CD4-positive, alpha-beta memory T cell (primary cell): ENCODE measurements at regions not wholly inside any gene's neighbourhood (a gene's known extent, or its start where the extent isn't known, plus 50 kb on each side); places are given as distances from the start of the nearest gene placed in this dataset.

Experiments
- CTCF ChIA-PET: fragments of 350-600 bp; sonication (Branson Sonifier 250); formaldehyde crosslinking; loops from one replicate; lab custom pipeline; 2021; ENCODE audit warnings: inconsistent platforms; ENCODE audit not compliant: partially characterized antibody; lab: Charles Lee
- POLR2A ChIA-PET: fragments of 350-600 bp; sonication (Branson Sonifier 250); formaldehyde crosslinking; loops from one replicate; lab custom pipeline; 2021; ENCODE audit not compliant: partially characterized antibody; lab: Charles Lee
- DNase-seq, 5 donors: peaks; one replicate each; pipeline versions ENCODE4 v3.0.0 to v3.0.0-alpha.2; 2020 to 2022; ENCODE audit warnings: mixed read lengths in 1 of 5
- H3K27ac ChIP-seq: one replicate; pipeline ENCODE4 v1.7.0; 2013; ENCODE audit warnings: low read depth, low read length
- H3K27me3 ChIP-seq: 2 replicates; pipeline ENCODE4 v1.7.0; 2013; ENCODE audit warnings: mild to moderate bottlenecking, low read length, moderate library complexity; ENCODE audit not compliant: insufficient read depth
- H3K36me3 ChIP-seq: 2 replicates; pipeline ENCODE4 v1.7.0; 2013; ENCODE audit warnings: mild to moderate bottlenecking, low read length, moderate library complexity; ENCODE audit not compliant: insufficient read depth
- H3K4me1 ChIP-seq: 2 replicates; pipeline ENCODE4 v1.7.0; 2013; ENCODE audit warnings: mild to moderate bottlenecking, low read length, moderate library complexity; ENCODE audit not compliant: insufficient read depth
- H3K4me3 ChIP-seq, 2 donors: one replicate each; pipeline ENCODE4 v1.7.0; 2013; ENCODE audit warnings: low read length in 2 of 2, mild to moderate bottlenecking in 1 of 2
- H3K9me3 ChIP-seq, 2 donors: one replicate each; pipeline ENCODE4 v1.7.0; 2013; ENCODE audit warnings: low read length in 2 of 2, control low read depth in 1 of 2; ENCODE audit not compliant: control insufficient read depth in 1 of 2
- H3K27ac Mint-ChIP-seq, 7 donors: one replicate each; pipeline ENCODE4 v1.8.0; 2020 to 2021; ENCODE audit warnings: mixed read lengths in 7 of 7, mild to moderate bottlenecking in 6 of 7, inconsistent platforms in 3 of 7, moderate library complexity in 3 of 7
- H3K27me3 Mint-ChIP-seq, 2 donors: one replicate each; pipeline ENCODE4 v1.8.0; 2020 to 2021; ENCODE audit warnings: mixed read lengths in 2 of 2
- H3K36me3 Mint-ChIP-seq, 2 donors: one replicate each; pipeline ENCODE4 v1.8.0; 2020 to 2021; ENCODE audit warnings: mixed read lengths in 2 of 2, inconsistent platforms in 1 of 2, mild to moderate bottlenecking in 1 of 2
- H3K4me1 Mint-ChIP-seq, 4 donors: one replicate each; pipeline ENCODE4 v1.8.0; 2020 to 2021; ENCODE audit warnings: mixed read lengths in 4 of 4, mild to moderate bottlenecking in 1 of 4
- H3K4me3 Mint-ChIP-seq, 8 donors: one replicate each; pipeline ENCODE4 v1.8.0; 2020 to 2021; ENCODE audit warnings: mixed read lengths in 8 of 8, mild to moderate bottlenecking in 7 of 8, moderate library complexity in 6 of 8, inconsistent platforms in 3 of 8
- H3K9me3 Mint-ChIP-seq, 8 donors: one replicate each; pipeline ENCODE4 v1.8.0; 2020 to 2021; ENCODE audit warnings: mixed read lengths in 8 of 8, mild to moderate bottlenecking in 5 of 8, inconsistent platforms in 3 of 8, moderate library complexity in 1 of 8
- intact Hi-C: fragments of 100-400 bp; cut with micrococcal nuclease; formaldehyde crosslinking; loops from one replicate; pipeline ENCODE4 v1.15.1; 2023

GRCh38 chr9:1776668-1777067 is 238.5 kb upstream of the SMARCA2 start:
- Histone ChIP-seq H3K9me3 (no peaks in the 10 kb centered on the region), H3K27ac (no peak overlapping the region), H3K27me3 (no peaks in the 10 kb centered on the region), H3K4me1 (no peaks in the 10 kb centered on the region), H3K4me3 (no peak overlapping the region), H3K36me3 (no peaks in the 10 kb centered on the region)
- intact Hi-C loops, result no loop called here
- no peaks in the 10 kb centered on the region for H3K36me3 Mint-ChIP-seq
- no peak overlapping the region for H3K4me3 Mint-ChIP-seq
- no peak overlapping the region for H3K27ac Mint-ChIP-seq
- peaks cover 0 to 2% (median 0%) of the 10 kb centered on the region in 8 donors for H3K9me3 Mint-ChIP-seq
- ChIA-PET CTCF (no interaction called here), POLR2A (no interaction called here)
- no peak for DNase-seq
- H3K27me3 Mint-ChIP-seq, result peaks cover 1 to 3% of the 10 kb centered on the region in 2 donors
- no peaks in the 10 kb centered on the region for H3K4me1 Mint-ChIP-seq

- DNase-seq, result no peak
- no peaks in the 10 kb centered on the region for H3K4me1 ChIP-seq
- Mint-ChIP-seq H3K27me3 (peaks cover 4% of the 10 kb centered on the region in 2 donors), H3K27ac (no peak overlapping the region), H3K4me1 (no peaks in the 10 kb centered on the region), H3K36me3 (no peaks in the 10 kb centered on the region), H3K4me3 (no peak overlapping the region), H3K9me3 (no peaks in the 10 kb centered on the region)
- H3K27ac ChIP-seq, result no peak overlapping the region
- H3K36me3 ChIP-seq, result no peaks in the 10 kb centered on the region
- H3K4me3 ChIP-seq, result no peak overlapping the region
- CTCF ChIA-PET, result interaction anchor here (1.0 kb wide), 1 partner anchor 8 kb away, joined by 3 read pairs; no protein-coding TSS in a partner anchor
- no peaks in the 10 kb centered on the region for H3K27me3 ChIP-seq
- intact Hi-C loops, result no loop called here
- POLR2A ChIA-PET, result no interaction called here
- H3K9me3 ChIP-seq, result no peaks in the 10 kb centered on the region
These were observed 224.0 kb upstream of the SMARCA2 start for GRCh38 chr9:1791191-1791590.

DNA sequence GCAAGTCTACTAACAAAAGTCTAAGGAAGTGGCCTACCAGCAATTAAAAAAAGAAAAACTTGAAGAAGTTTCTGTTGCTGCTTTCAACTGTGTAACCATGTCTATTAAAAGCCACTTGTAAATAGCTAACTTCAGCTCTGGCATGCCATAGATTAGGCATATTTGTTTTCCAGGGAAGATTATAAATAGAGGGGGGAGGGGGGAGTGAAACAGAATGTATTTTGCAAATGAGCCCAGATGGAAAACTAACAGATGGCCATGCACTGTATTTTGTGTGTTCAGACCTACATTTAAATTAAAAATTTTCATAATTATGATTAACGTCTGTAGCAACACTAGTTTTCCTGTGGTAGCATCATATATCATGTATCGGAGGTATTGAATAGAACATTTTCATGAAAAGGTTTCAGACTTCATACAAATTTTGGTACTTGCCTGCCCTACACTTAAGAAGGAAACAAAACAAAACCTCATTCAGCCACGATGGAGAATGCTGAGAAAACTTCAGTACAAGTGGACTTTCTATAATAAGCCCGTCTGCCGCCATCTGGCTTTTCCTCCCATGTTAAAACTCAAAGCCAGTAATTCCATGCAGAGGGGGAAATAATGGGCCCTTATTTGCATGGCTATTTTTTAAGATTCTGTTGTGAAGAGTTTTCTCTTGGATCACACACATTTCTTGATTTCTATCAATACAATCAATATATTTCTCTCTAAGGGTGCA is 220.4 kb upstream of the SMARCA2 start:
- Mint-ChIP-seq H3K4me1 (no peaks in the 10 kb centered on the region), H3K27me3 (peaks cover 0 to 4% of the 10 kb centered on the region in 2 donors), H3K36me3 (no peaks in the 10 kb centered on the region), H3K9me3 (no peaks in the 10 kb centered on the region), H3K27ac (no peak overlapping the region), H3K4me3 (no peak overlapping the region)
- Histone ChIP-seq H3K4me3 (no peak overlapping the region), H3K4me1 (no peaks in the 10 kb centered on the region), H3K27me3 (no peaks in the 10 kb centered on the region), H3K36me3 (no peaks in the 10 kb centered on the region), H3K9me3 (no peaks in the 10 kb centered on the region), H3K27ac (no peak overlapping the region)
- CTCF ChIA-PET, result no interaction called here
- no peak for DNase-seq
- intact Hi-C loops, result no loop called here
- POLR2A ChIA-PET, result no interaction called here

GRCh38 chr9:1804128-1804865 is 210.8 kb upstream of the SMARCA2 start:
- Histone ChIP-seq H3K9me3 (no peaks in the 10 kb centered on the region), H3K4me1 (no peaks in the 10 kb centered on the region), H3K4me3 (no peak overlapping the region), H3K36me3 (no peaks in the 10 kb centered on the region), H3K27ac (no peak overlapping the region), H3K27me3 (no peaks in the 10 kb centered on the region)
- DNase-seq, result no peak
- POLR2A ChIA-PET, result no interaction called here
- Mint-ChIP-seq H3K36me3 (no peaks in the 10 kb centered on the region), H3K27ac (no peak overlapping the region), H3K4me1 (peaks cover 0 to 9% (median 7%) of the 10 kb centered on the region in 4 donors), H3K9me3 (peaks cover 0 to 3% (median 0%) of the 10 kb centered on the region in 8 donors), H3K4me3 (no peak overlapping the region), H3K27me3 (no peaks in the 10 kb centered on the region)
- intact Hi-C loops, result no loop called here
- CTCF ChIA-PET, result no interaction called here

DNA sequence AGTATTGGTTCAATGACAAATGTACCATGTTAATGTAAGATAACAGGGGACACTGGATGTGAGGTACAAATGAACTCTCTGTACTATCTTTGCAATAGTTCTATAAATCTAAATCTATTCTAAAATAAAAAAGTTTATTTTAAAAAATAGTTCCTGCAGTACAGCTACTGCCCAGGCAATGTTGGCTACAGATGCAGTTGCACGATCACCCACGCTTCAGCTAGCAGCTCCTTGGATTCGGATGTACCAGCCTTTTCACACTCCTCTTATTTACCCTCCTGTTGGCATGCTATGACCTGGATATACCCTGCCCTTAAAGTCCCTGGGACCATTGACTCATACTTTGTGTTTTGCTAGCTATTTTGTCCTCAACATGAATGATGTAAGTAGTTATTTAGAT is 185.4 kb upstream of the SMARCA2 start:
- Mint-ChIP-seq H3K27ac (no peak overlapping the region), H3K4me3 (no peak overlapping the region), H3K4me1 (peaks cover 0 to 7% (median 1%) of the 10 kb centered on the region in 4 donors), H3K9me3 (no peaks in the 10 kb centered on the region), H3K27me3 (peaks cover 6 to 7% of the 10 kb centered on the region in 2 donors), H3K36me3 (no peaks in the 10 kb centered on the region)
- H3K4me1 ChIP-seq, result no peaks in the 10 kb centered on the region
- ChIA-PET CTCF (interaction anchor here (1.6 to 2.4 kb wide), 2 partner anchors 8 to 13 kb away, joined by 3 to 8 read pairs; no protein-coding TSS in a partner anchor), POLR2A (no interaction called here)
- H3K27ac ChIP-seq, result no peak overlapping the region
- no peak overlapping the region for H3K4me3 ChIP-seq
- H3K36me3 ChIP-seq, result no peaks in the 10 kb centered on the region
- no peaks in the 10 kb centered on the region for H3K9me3 ChIP-seq
- no peaks in the 10 kb centered on the region for H3K27me3 ChIP-seq
- DNase-seq, result no peak
- intact Hi-C loops, result no loop called here

DNA sequence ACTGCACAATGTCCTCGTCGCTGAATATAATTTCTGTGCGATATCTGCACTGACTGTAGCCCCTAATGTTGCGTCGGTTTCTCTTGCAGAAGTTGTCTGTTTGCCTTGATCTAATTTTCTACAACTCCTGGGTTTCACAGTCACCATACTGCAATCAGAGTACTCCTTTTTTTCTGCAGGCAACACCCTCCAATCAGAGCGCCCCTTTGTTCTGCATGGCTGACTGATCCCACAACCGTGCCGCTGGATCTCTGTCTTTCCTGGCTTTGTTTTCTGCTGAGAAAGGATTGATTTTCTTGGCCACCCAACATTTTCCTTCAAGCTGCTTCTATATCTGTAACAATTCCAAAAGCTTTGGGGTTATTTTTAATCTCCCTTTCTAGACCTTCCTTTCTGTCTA is 182.2 kb upstream of the SMARCA2 start:
- H3K27ac ChIP-seq, result no peak overlapping the region
- intact Hi-C loops, result no loop called here
- Mint-ChIP-seq H3K27me3 (no peaks in the 10 kb centered on the region), H3K9me3 (no peaks in the 10 kb centered on the region), H3K27ac (no peak overlapping the region), H3K4me1 (peaks cover 0 to 7% (median 1%) of the 10 kb centered on the region in 4 donors), H3K4me3 (no peak overlapping the region), H3K36me3 (no peaks in the 10 kb centered on the region)
- no peaks in the 10 kb centered on the region for H3K27me3 ChIP-seq
- no peak overlapping the region for H3K4me3 ChIP-seq
- H3K9me3 ChIP-seq, result no peaks in the 10 kb centered on the region
- no peaks in the 10 kb centered on the region for H3K4me1 ChIP-seq
- CTCF ChIA-PET, result no interaction called here
- H3K36me3 ChIP-seq, result no peaks in the 10 kb centered on the region
- POLR2A ChIA-PET, result no interaction called here
- DNase-seq, result no peak

DNA sequence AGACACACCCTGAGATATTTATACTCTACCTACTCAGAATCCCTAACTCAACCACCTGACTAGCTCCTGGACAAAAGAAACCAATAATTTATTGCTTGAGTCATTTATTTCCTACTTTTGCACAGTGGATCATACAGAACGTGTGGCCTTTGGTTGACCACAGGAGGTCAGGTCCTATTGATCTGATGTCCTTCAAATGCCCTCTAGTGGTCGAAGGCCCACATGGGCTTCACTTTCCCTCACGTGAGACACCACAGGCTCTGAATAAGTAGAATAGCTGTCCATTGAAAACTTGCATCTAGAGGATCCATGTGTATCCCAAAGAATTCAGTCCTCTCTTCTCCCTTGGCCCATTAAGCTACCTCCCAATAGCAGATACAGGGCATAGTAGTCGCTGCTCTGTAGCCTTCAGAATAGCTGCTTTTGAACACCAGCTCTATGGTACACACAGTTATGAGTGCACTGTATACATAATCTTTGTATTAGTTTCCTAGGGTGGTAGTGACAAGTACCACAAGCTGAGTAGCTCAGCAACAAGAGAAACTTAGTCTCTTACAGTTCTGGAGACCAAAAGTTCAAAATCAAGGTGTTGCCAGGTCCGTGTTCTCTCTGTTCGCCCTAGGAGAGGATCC is 177.6 kb upstream of the SMARCA2 start:
- H3K36me3 ChIP-seq, result no peaks in the 10 kb centered on the region
- Mint-ChIP-seq H3K9me3 (no peaks in the 10 kb centered on the region), H3K27me3 (no peaks in the 10 kb centered on the region), H3K36me3 (no peaks in the 10 kb centered on the region), H3K4me1 (no peaks in the 10 kb centered on the region), H3K4me3 (no peak overlapping the region), H3K27ac (no peak overlapping the region)
- no peaks in the 10 kb centered on the region for H3K27me3 ChIP-seq
- H3K9me3 ChIP-seq, result no peaks in the 10 kb centered on the region
- intact Hi-C loops, result no loop called here
- no peak overlapping the region for H3K27ac ChIP-seq
- CTCF ChIA-PET, result interaction anchor here (0.6 to 2.0 kb wide), 6 partner anchors 9 to 230 kb away, joined by 3 to 8 read pairs (median 4); no protein-coding TSS in a partner anchor
- no peak for DNase-seq
- POLR2A ChIA-PET, result no interaction called here
- no peak overlapping the region for H3K4me3 ChIP-seq
- no peaks in the 10 kb centered on the region for H3K4me1 ChIP-seq
